Upper lobe of right lung (tissue), 1 donor: ENCODE measurements at regions not wholly inside any gene's neighbourhood (a gene's known extent, or its start where the extent isn't known, plus 50 kb on each side); places are given as distances from the start of the nearest gene placed in this dataset.

Experiments
- ATAC-seq: fragments of 200-7000 bp; cut with Tn5 transposase; one replicate; pipeline ENCODE4 v1.9.1; 2020; ENCODE audit warnings: mild to moderate bottlenecking, moderate library complexity
- DNase-seq: peaks from one replicate; pipeline ENCODE4 v3.0.0-alpha.2; 2020
- H3K27ac ChIP-seq: fragments of 200-600 bp; one replicate; pipeline ENCODE4 v1.8.0; 2022
- H3K27me3 ChIP-seq: fragments of 200-600 bp; one replicate; pipeline ENCODE4 v1.8.0; 2022; ENCODE audit warnings: mild to moderate bottlenecking
- H3K36me3 ChIP-seq: fragments of 200-600 bp; one replicate; pipeline ENCODE4 v1.8.0; 2022
- H3K4me1 ChIP-seq: fragments of 200-600 bp; one replicate; pipeline ENCODE4 v1.8.0; 2022
- H3K4me3 ChIP-seq: fragments of 200-600 bp; one replicate; pipeline ENCODE4 v1.8.0; 2022; ENCODE audit warnings: mild to moderate bottlenecking
- H3K9me3 ChIP-seq: fragments of 200-600 bp; one replicate; pipeline ENCODE4 v1.8.0; 2022
- CTCF ChIP-seq: fragments of 200-600 bp; IDR thresholded peaks from one replicate; pipeline ENCODE4 v1.8.0; 2022; ENCODE audit warnings: antibody characterized with exemption
- intact Hi-C: fragments of 100-400 bp; cut with DNase I; formaldehyde crosslinking; loops from one replicate; pipeline ENCODE4 v1.11.0; 2022
- donor health status: DM: no; HTN: yes; CAD: no; lungs with severe emphysema.

GRCh38 chr4:22187203-22187820 lies 238.7 kb upstream of the KCNIP4 start:
- no peak for TF ChIP-seq CTCF
- intact Hi-C loops: no loop called here
- Histone ChIP-seq H3K27me3 (no peaks in the 10 kb centered on the region), H3K9me3 (no peaks in the 10 kb centered on the region), H3K36me3 (no peaks in the 10 kb centered on the region), H3K27ac (no peak overlapping the region), H3K4me1 (no peaks in the 10 kb centered on the region), H3K4me3 (no peak overlapping the region)
- DNase-seq (no peak), ATAC-seq (no peak)

- no peak for ATAC-seq
Measured at GRCh38 chr4:22181736-22182135, 233.2 kb upstream of the KCNIP4 start.

GRCh38 chr4:22179124-22179874 lies 230.7 kb upstream of the KCNIP4 start:
- Histone ChIP-seq H3K27me3 (no peaks in the 10 kb centered on the region), H3K36me3 (no peaks in the 10 kb centered on the region), H3K4me3 (no peak overlapping the region), H3K4me1 (no peaks in the 10 kb centered on the region), H3K9me3 (no peaks in the 10 kb centered on the region), H3K27ac (no peak overlapping the region)
- ATAC-seq (no peak), DNase-seq (no peak)
- intact Hi-C loops: no loop called here
- no peak for TF ChIP-seq CTCF

More at GRCh38 chr4:22181736-22182135, 233.2 kb upstream of the KCNIP4 start:
- Histone ChIP-seq H3K27ac (no peak overlapping the region), H3K4me1 (no peaks in the 10 kb centered on the region), H3K9me3 (no peaks in the 10 kb centered on the region), H3K36me3 (no peaks in the 10 kb centered on the region), H3K27me3 (no peaks in the 10 kb centered on the region), H3K4me3 (no peak overlapping the region)
- DNase-seq: no peak
- intact Hi-C loops: no loop called here
- no peak for TF ChIP-seq CTCF

- Histone ChIP-seq H3K4me1 (no peaks in the 10 kb centered on the region), H3K27me3 (no peaks in the 10 kb centered on the region), H3K9me3 (no peaks in the 10 kb centered on the region), H3K27ac (no peak overlapping the region), H3K36me3 (no peaks in the 10 kb centered on the region), H3K4me3 (no peak overlapping the region)
- intact Hi-C loops: no loop called here
- no peak for DNase-seq
- ATAC-seq: no peak
- no peak for TF ChIP-seq CTCF
Measured at GRCh38 chr4:22174640-22175039, 226.1 kb upstream of the KCNIP4 start.

- Histone ChIP-seq H3K27ac (no peak overlapping the region), H3K9me3 (no peaks in the 10 kb centered on the region), H3K4me3 (no peak overlapping the region), H3K4me1 (no peaks in the 10 kb centered on the region), H3K36me3 (no peaks in the 10 kb centered on the region), H3K27me3 (no peaks in the 10 kb centered on the region)
- DNase-seq (no peak), ATAC-seq (no peak)
- TF ChIP-seq CTCF: no peak
- intact Hi-C loops: no loop called here
Measured at GRCh38 chr4:22170353-22170752, 221.8 kb upstream of the KCNIP4 start.
